ENCODE measurements at regions not wholly inside any gene's neighbourhood (a gene's known extent, or its start where the extent isn't known, plus 50 kb on each side); places are given as distances from the start of the nearest gene placed in this dataset.
"Not testable (repeated sequence)": the region's sequence is repeated elsewhere in the genome, so short reads cannot be mapped to it uniquely, and the experiment has no call there.

DNA sequence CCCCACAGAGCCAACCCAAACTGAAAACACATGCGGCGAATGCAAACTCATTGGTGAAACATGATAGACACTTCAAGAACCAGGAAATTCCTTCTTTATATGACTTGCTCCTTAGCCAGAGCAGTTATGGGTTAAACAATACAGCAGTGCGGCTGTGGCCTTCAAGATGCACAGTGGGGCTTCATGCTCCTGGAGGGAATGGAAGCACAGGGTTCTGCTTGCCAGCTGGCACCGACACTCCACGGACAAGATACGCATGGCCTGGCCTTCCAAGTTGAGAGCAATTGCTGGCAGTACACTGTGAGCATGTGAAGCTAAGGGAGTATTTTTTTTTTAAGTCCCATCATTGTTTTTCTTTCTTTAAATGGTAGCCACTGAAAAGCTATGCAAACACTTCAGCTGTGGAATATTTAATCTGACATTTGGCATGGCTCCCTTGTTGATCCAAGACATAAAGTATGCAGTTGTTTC lies 451.6 kb upstream of the CD180 start:
- in situ Hi-C loops (cut with HindIII; ENCODE audit: low sequenced_read_pairs) = no loop called here
- DNase-seq (ENCODE audit: low spot score) = peak; percentile 94

DNA sequence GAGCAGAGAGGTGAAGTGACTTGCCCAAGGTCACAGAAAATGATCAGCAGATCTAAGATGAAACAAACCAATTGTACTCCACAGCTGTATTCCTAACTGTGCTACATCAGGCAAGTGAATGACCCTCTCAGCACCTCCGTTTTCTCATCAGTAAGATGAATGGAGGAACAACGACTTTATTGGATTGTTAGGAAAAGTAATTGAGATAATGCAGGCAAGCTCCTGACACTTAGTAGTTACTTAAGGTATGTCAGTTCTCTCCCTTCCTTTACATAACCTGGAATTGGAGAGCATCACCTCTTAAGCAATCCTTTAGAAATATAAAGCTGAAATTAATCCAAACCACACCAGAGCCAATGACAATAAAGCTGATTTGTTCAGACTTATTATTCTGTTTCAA lies 451.2 kb upstream of the CD180 start:
- in situ Hi-C loops (cut with HindIII; ENCODE audit: low sequenced_read_pairs) = no loop called here
- DNase-seq (ENCODE audit: low spot score) = no peak

DNA sequence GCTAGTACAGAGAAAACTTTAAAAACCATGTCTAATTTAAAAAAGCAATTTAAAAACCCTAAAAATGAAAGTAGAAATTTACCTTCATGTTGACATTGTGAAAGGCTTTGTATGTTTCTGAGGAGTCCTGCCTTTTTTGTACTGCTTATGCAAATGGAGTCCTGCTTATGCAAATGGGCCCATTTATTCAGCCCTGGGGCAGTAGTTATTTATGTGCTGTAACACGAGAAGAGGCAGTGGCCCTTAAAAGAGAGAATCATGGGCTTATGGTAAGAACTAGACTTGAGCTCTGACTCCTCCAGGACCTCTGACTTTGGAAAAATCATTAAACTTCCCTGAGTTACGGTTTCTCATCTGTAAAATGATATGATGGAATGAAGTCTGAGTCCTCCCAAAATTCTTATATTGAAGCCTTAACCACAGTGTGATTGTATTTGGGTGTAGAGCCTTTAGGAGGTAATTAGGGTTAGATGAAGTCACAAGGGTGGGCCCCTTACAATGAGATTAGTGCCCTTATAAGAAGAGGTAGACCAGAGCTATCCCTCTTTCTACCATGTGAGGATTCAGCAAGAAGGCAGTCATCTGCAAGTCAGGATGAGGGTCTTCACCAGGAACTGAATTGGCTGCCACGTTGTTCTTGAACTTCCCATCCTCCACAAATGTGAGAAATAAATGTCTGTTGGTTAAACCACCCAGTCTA lies 447.8 kb upstream of the CD180 start:
- DNase-seq (ENCODE audit: low spot score) = no peak
- in situ Hi-C loops (cut with HindIII; ENCODE audit: low sequenced_read_pairs) = no loop called here

DNA sequence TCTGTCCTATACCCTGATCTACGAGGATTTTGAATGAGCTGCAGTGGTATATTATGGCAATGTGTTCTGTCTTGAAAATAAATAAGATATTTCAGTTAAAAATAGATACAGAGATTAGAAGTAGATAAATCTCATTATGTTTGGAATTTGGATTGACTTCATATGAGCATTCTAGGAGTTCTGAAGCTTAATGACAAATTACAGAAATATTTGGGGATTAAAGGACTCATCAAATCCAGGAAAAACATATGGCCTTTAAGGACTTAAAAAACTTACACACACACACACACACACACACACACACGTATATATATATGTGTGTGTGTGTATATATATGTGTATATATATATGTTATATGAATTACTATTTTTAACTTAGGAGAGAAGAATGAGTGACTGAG lies 446.9 kb upstream of the CD180 start:
- in situ Hi-C loops (cut with HindIII; ENCODE audit: low sequenced_read_pairs) = no loop called here
- DNase-seq (ENCODE audit: low spot score) = no peak

DNA sequence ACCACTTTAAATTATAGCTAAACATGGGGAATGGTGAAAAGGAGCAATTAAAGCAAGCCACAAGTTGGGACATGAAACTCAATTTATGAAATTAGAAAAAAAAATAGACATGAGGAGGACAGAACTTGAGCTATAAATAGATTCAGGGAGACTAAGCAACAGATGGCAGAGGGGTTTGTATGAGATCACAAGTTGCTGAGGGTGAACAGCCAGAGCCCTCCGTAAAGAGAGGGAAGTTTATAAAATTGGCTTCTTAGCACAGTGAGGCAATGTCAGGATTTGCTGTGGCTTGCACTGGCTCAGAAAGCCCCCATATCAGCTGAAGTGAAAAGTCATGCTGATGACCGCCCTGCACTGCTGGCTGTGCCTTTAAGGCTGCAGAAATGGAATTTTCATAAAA lies 443.4 kb upstream of the CD180 start:
- DNase-seq (ENCODE audit: low spot score) = peak; percentile 66
- in situ Hi-C loops (cut with HindIII; ENCODE audit: low sequenced_read_pairs) = no loop called here

DNA sequence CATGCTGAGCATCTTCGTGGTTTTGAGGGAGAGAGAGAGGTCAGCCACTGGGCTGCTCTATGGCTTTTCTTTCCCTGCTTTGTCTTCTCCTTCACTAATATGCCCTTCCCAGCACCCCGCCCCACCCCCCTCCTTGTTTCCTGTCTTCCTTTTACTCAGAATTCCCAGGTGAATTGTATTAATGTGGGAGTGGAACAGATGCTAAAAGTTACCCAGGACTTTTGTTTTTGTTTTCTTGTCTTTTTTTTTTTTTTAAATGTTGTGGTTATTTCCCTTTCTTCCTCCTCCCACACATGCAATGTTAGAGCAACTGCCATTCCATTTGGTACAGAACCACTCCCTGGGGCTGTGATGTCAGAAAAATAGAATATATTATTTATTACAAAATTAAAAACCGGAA lies 442.7 kb upstream of the CD180 start:
- DNase-seq (ENCODE audit: low spot score) = no peak
- in situ Hi-C loops (cut with HindIII; ENCODE audit: low sequenced_read_pairs) = no loop called here

DNA sequence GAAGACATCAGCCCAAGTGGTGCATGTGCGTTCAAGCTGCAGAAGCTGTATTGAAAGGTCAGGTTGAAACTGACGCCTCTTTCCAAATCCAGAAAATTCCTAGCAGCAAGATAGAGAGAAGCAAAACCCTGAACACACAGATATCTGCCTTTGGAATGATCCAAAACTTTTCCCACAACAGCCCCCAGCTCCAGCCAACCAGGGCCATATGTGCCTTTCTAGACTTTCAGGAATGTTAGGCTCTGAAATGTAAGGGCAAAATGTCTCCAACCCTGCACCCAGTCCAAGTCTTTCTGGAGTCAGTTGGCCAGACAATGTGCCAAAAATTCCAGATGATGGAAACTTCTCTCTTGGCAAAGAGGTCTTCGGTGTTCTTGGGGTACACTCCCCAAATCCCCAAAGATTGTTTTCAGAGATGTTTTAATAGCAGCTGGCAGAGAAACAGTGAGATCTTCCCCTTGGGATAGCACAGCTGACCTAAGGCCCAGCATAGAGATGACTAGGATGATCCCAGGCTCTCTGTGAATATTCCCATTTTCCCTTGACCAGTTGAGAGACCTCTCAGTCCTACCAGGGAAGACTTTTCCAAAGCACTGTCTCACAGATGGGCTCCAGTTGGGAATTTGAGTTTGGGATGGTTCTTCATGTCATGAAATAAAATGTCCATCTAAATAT lies 440.4 kb upstream of the CD180 start:
- in situ Hi-C loops (cut with HindIII; ENCODE audit: low sequenced_read_pairs) = no loop called here
- no peak for DNase-seq (ENCODE audit: low spot score)

DNA sequence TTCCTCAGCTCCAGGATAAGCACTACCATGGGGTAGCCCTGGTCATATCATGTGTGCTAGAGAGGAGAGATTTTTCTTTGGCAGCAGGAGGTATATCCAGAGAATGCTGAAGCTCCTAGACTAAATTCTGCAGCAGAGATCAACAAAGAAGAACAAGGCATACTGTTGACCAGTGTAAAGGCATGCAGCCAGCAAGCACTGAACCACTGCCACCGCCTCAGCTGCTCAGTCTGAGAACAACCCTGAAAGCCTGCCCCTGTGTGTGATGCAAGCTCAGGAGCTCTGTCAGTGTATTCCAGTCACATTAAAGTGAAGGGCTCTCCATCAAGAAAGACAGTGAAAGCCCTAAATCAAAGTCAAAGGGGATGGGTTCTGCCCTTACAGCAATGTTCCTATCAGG lies 439.5 kb upstream of the CD180 start:
- in situ Hi-C loops (cut with HindIII; ENCODE audit: low sequenced_read_pairs) = no loop called here
- DNase-seq (ENCODE audit: low spot score) = peak; percentile 83

DNA sequence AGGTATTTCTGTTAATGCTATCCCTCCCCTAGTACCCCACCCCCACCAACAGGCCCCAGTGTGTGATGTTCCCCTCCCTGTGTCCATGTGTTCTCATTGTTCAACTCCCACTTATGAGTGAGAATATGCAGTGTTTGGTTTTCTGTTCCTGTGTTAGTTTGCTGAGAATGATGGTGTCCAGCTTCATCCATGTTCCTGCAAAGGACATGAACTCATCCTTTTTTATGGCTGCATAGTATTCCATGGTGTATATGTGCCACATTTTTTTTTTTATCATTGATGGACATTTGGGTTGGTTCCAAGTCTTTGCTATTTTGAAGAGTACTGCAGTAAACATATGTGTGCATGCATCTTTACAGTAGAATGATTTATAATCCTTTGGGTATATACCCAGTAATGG lies 430.5 kb upstream of the CD180 start:
- DNase-seq (ENCODE audit: low spot score); in situ Hi-C loops (cut with HindIII; ENCODE audit: low sequenced_read_pairs): not testable (repeated sequence)

DNA sequence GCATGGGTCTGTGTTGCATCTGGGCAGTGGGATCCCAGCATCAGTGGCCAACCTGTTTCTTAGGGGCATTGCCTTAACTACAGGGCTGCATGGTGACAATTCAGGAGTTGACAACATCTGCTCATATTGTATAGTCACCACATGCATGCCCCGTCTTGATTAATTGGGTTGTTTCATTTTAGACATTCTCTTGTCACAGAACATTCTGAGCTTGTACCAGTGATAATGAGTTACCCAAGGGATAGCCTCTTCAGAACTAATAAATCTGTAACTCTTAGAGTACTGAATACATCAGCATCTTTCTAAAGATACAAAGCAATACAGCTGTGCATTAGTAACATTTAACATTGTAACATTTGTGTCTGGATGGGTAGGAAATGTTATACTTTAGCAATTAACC lies 426.5 kb upstream of the CD180 start:
- in situ Hi-C loops (cut with HindIII; ENCODE audit: low sequenced_read_pairs) = no loop called here
- DNase-seq (ENCODE audit: low spot score) = no peak

DNA sequence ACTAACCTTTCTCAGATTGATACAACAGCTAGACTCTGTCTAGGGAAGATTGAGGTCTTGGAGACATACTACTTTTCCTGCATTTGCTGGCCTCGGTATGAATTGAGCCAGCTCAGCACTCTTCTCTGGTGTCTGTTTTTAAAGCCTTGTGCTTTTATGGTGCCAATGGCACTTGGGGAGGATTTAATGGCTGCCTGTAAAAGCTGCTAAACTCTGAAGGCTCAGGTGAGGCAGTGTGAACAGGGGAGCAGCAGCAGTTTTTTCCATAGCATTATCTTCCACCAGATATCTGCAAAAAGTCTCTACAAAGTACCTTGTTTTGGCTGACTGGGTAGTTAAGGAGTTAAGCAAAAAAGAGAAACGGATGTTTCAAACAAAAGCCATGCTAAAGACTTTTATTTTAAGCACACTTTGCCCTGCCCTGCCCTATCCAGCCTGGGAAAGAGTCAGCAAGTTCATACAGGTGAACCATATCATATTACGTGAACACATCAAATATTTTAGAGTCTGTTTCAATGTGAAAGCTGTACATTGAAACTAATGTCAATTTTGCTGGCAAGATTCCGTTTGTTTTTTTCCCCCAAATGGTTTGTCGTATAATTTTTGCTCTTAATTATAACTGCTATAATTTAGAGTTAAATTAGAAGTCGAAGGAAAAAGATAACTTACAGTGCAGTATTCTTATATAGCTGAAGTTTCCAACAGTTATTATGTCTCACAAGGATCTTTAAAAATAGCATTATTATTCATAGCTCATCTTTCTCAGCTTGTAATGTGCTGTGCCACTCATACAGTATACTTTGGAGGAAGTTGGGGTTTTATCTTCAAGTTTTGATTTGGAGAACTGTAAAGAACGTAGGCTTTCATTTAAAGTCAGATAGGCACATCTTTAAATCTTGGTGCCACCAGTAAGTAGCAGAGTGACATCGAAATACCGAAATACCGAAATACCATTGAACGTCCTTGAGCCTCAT lies 424.1 kb upstream of the CD180 start:
- in situ Hi-C loops (cut with HindIII; ENCODE audit: low sequenced_read_pairs) = no loop called here
- no peak for DNase-seq (ENCODE audit: low spot score)

DNA sequence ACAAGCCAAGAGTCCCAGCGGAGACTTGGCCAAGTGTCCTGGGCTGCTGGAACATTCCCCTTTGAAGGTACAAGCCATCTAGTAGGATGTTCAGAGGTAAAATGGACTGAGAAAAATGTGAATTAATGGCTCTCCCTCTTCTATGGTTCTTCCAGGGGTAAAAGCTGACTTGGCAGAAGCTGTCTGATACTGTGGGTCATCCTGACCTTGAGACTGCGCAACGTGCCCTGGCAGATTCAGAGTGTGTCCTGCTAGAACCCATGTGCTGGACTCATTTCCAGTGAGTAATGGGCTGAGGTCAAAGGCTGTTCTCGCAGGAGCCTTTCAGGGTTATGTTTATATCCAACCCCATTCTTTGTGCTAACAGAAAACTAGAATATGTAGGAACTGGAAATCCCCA lies 423.0 kb upstream of the CD180 start:
- no peak for DNase-seq (ENCODE audit: low spot score)
- in situ Hi-C loops (cut with HindIII; ENCODE audit: low sequenced_read_pairs) = no loop called here

DNA sequence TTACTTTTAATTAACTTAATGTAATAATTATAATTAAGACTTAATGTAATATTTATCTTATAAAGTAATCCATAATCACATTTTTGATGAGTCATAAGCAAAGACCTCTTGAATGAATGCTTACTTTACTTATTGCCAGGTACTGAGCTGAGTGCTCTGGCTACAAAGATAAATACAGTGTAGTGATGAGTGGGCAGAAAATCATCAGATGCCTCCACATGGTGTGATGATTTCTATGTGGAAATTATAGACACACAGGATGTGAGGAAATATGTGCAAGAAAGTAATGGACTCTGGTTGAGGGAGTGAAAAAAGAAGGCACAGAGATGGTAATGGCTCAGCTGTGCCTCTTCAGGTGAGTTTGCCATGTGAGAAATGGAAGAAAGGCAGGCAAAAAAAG lies 422.6 kb upstream of the CD180 start:
- DNase-seq (ENCODE audit: low spot score) = no peak
- in situ Hi-C loops (cut with HindIII; ENCODE audit: low sequenced_read_pairs) = no loop called here

DNA sequence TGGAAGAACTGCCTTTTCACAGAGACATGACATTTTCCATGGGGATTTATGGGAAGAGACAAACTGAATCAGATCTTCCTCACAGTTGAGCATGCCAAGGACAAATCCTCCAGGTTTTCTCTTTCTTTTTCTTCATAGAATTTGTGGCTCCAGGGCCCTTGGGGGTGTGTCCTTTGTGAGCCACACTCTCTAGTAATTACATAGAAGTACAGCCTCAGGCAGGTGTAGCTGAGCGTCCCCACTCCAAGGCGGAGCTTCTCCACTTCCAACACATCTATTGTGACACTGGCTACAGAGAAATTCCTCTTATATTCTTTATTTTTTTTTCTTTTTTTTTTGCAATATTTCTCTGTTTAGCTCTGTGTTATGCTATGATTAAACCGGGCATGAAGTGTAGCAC lies 420.5 kb upstream of the CD180 start:
- in situ Hi-C loops (cut with HindIII; ENCODE audit: low sequenced_read_pairs) = no loop called here
- DNase-seq (ENCODE audit: low spot score) = no peak

DNA sequence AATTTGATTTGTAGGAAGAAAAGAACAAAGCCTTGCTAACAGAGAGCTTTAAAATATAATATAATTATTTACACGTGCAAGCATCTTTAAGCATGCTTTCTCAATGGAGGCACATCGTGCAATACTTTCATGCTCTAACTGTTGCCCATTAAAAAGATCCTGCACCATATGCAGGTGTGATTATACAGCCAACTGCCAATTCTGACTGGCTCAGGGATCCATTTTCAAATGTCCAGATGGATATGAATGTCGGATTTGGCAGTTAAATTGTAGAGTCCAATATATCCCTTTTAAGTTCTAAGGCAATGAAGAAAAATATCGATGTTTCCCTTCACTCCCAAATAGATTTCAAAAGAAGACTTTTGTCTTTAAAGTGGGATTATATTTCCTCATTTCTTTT lies 416.4 kb upstream of the CD180 start:
- DNase-seq (ENCODE audit: low spot score) = peak; percentile 86
- in situ Hi-C loops (cut with HindIII; ENCODE audit: low sequenced_read_pairs) = no loop called here

DNA sequence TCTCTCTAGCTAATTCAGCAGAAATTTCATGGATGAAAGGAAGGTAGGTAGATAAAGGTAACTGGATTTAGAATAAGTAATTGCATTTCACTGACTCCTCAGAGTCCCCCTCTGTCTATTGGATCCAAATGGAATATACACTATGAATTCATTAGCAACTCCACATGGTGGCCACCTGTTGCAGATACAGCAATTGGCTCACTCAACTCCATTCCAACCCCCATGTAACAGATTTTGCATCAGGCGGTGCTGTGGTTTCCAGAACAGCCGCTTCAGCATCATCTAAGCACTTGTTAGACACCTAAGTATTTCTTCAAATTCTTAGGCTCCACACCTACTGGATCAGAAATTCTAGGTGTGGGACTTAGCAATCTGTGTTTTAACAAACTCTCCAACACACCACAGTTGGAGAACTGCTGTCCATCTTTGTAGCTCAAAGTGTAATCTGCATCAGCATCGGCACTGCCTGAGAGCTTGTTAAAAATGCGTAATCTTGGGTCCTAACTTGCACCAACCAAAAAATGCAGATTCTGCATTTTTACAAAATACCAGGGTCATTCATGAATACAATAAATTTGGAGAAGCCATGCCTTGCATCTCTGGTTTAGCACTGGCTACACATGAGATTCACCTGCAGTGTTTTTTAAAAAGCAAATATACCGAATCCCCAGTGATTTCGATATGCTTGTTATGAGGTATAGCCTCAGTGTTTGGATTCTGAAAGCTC lies 413.8 kb upstream of the CD180 start:
- in situ Hi-C loops (cut with HindIII; ENCODE audit: low sequenced_read_pairs) = no loop called here

DNA sequence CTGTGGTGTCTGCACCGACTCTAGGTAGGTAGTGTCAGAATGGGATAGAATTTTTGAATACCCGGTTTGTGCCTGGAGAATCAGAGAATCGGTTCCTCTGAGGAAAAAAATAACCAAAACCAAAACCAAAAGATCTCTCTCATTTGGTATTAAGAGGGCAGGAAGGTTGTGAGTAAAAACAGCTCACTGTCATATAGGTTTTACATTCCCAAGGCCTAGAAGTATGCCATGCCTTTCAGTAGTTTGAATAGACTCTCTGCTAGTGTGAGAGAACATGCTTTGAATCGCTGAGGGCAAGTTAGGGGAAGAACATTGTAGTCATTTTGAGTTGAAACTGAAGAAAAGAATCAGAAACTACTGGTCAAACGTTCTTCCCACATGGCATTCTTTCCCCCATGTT lies 411.4 kb upstream of the CD180 start:
- in situ Hi-C loops (cut with HindIII; ENCODE audit: low sequenced_read_pairs) = no loop called here
- DNase-seq (ENCODE audit: low spot score) = no peak

More for the DNA sequence above, 413.8 kb upstream of the CD180 start:
- DNase-seq (ENCODE audit: low spot score) = no peak

DNA sequence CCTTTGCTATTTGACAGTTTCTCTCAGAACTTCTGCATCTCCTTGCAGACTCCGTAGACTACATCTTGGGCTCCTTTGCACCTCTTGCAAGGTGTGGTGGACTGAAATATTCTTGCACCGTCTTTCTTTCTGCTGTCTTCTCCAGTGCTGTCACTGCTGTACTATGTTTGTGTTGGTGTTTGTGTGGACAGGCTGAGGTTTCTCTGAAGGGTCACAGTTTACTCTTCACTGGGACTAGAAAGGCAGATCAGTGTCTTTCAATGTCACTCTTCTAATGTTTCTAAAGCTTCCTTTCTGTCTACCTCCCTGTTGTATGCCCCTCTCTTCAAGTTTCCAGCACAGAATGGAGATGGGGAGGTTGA lies 410.0 kb upstream of the CD180 start:
- in situ Hi-C loops (cut with HindIII; ENCODE audit: low sequenced_read_pairs) = no loop called here
- no peak for DNase-seq (ENCODE audit: low spot score)
